HEK293T (cell line): ENCODE measurements at regions not wholly inside any gene's neighbourhood (a gene's known extent, or its start where the extent isn't known, plus 50 kb on each side); places are given as distances from the start of the nearest gene placed in this dataset.

ENCODE experiments used
- CTCF ChIA-PET: fragments of 350-600 bp; formaldehyde crosslinking; extraction: SDS; loops from one replicate; lab custom pipeline; 2021; ENCODE audit warnings: antibody characterized with exemption, inconsistent platforms; lab: Yijun Ruan, JAX
- POLR2A ChIA-PET: fragments of 350-600 bp; formaldehyde crosslinking; extraction: SDS; loops from one replicate; lab custom pipeline; 2020; ENCODE audit warnings: antibody characterized with exemption, inconsistent platforms; lab: Yijun Ruan, JAX
- DNase-seq: peaks from one replicate; pipeline ENCODE4 v3.0.0; 2012; ENCODE audit warnings: mixed read lengths; ENCODE audit errors: extremely low spot score
- ARNT ChIP-seq: fragments of 450-650 bp; IDR thresholded peaks from 2 replicates; pipeline ENCODE4 v1.6.1; 2017; ENCODE audit warnings: mild to moderate bottlenecking
- BHLHE40 ChIP-seq: fragments of 450-650 bp; IDR thresholded peaks from 2 replicates; pipeline ENCODE4 v1.6.1; 2016; ENCODE audit warnings: mild to moderate bottlenecking, moderate library complexity, borderline replicate concordance
- CTBP1 ChIP-seq: fragments of 450-650 bp; IDR thresholded peaks from 2 replicates; pipeline ENCODE4 v1.6.1; 2016; ENCODE audit warnings: borderline replicate concordance
- ELF4 ChIP-seq: fragments of 450-650 bp; IDR thresholded peaks from 2 replicates; pipeline ENCODE4 v1.6.1; 2017; ENCODE audit warnings: antibody characterized with exemption
- FOXA1 ChIP-seq: fragments of 450-650 bp; IDR thresholded peaks from 2 replicates; pipeline ENCODE4 v1.6.1; 2016; ENCODE audit warnings: mild to moderate bottlenecking
- FOXK2 ChIP-seq: fragments of 450-650 bp; IDR thresholded peaks from 2 replicates; pipeline ENCODE4 v1.6.1; 2016; ENCODE audit warnings: mild to moderate bottlenecking
- FOXM1 ChIP-seq: fragments of 450-650 bp; IDR thresholded peaks from 2 replicates; pipeline ENCODE4 v1.6.1; 2017; ENCODE audit warnings: mild to moderate bottlenecking, borderline replicate concordance
- HDGF ChIP-seq: fragments of 450-650 bp; IDR thresholded peaks from 2 replicates; pipeline ENCODE4 v1.6.1; 2017; ENCODE audit warnings: antibody characterized with exemption, borderline replicate concordance
- L3MBTL2 ChIP-seq: fragments of 450-650 bp; conservative IDR thresholded peaks from 2 replicates; pipeline ENCODE4 v1.6.1; 2016; ENCODE audit warnings: mild to moderate bottlenecking
- LEF1 ChIP-seq: fragments of 450-650 bp; IDR thresholded peaks from 2 replicates; pipeline ENCODE4 v1.6.1; 2017; ENCODE audit warnings: mild to moderate bottlenecking, borderline replicate concordance
- NFRKB ChIP-seq: fragments of 450-650 bp; IDR thresholded peaks from 2 replicates; pipeline ENCODE4 v1.6.1; 2016; ENCODE audit warnings: mild to moderate bottlenecking, moderate library complexity
- PKNOX1 ChIP-seq: fragments of 450-650 bp; IDR thresholded peaks from 2 replicates; pipeline ENCODE4 v1.6.1; 2016
- SP1 ChIP-seq: fragments of 450-650 bp; IDR thresholded peaks from 2 replicates; pipeline ENCODE4 v1.6.1; 2017
- SUZ12 ChIP-seq: fragments of 450-650 bp; IDR thresholded peaks from 2 replicates; pipeline ENCODE4 v1.6.1; 2016; ENCODE audit warnings: mild to moderate bottlenecking
- TARDBP ChIP-seq: fragments of 450-650 bp; IDR thresholded peaks from 2 replicates; pipeline ENCODE4 v1.6.1; 2016
- ZNF384 ChIP-seq: fragments of 450-650 bp; IDR thresholded peaks from 2 replicates; pipeline ENCODE4 v1.6.1; 2016

- no peak for DNase-seq
- TF ChIP-seq HDGF = no peak
- TF ChIP-seq BHLHE40 = no peak
- no peak for TF ChIP-seq TARDBP
- TF ChIP-seq SP1 = no peak
- no peak for TF ChIP-seq PKNOX1
- TF ChIP-seq SUZ12 = no peak
- no peak for TF ChIP-seq ARNT
- TF ChIP-seq FOXA1 = no peak
- no peak for TF ChIP-seq ELF4
- TF ChIP-seq LEF1 = no peak
- TF ChIP-seq CTBP1 = no peak
- TF ChIP-seq FOXM1 = no peak
- TF ChIP-seq L3MBTL2 = no peak
- ChIA-PET POLR2A (no interaction called here), CTCF (interaction anchor here (1.0 to 1.1 kb wide), 2 partner anchors 43 to 565 kb away, joined by 3 to 4 read pairs; no protein-coding TSS in a partner anchor)
Measured at GRCh38 chr3:159829539-159830227, 159.0 kb upstream of the IL12A start.

- CTCF ChIA-PET = interaction anchor here (1.0 kb wide), 1 partner anchor 566 kb away, joined by 3 read pairs; no protein-coding TSS in a partner anchor
- POLR2A ChIA-PET = no interaction called here
- TF ChIP-seq SP1 (no peak), FOXM1 (no peak), ELF4 (no peak)
- no peak for DNase-seq
Measured at GRCh38 chr3:159830523-159831154, 158.0 kb upstream of the IL12A start.

- DNase-seq = no peak
- ChIA-PET POLR2A (no interaction called here), CTCF (interaction anchor here (0.8 kb wide), 1 partner anchor 11 kb away, joined by 3 read pairs; no protein-coding TSS in a partner anchor)
- TF ChIP-seq SP1 (no peak), FOXA1 (no peak), PKNOX1 (no peak), FOXM1 (no peak), ZNF384 (no peak), NFRKB (no peak), HDGF (no peak), CTBP1 (no peak), FOXK2 (no peak), ELF4 (no peak), LEF1 (no peak), SUZ12 (no peak), L3MBTL2 (no peak), BHLHE40 (no peak), ARNT (no peak), TARDBP (no peak)
Measured at GRCh38 chr3:159831466-159831865, 157.2 kb upstream of the IL12A start.

GRCh38 chr3:159832024-159832423 is 156.6 kb upstream of the IL12A start:
- TF ChIP-seq ELF4 (no peak), FOXM1 (no peak), HDGF (no peak), FOXK2 (no peak), SP1 (no peak), CTBP1 (no peak), ZNF384 (no peak), FOXA1 (no peak), PKNOX1 (no peak)
- ChIA-PET POLR2A (no interaction called here), CTCF (interaction anchor here (0.8 kb wide), 1 partner anchor 10 kb away, joined by 3 read pairs; no protein-coding TSS in a partner anchor)
- no peak for DNase-seq

GRCh38 chr3:159835126-159835525 is 153.5 kb upstream of the IL12A start:
- no peak for TF ChIP-seq CTBP1
- no peak for TF ChIP-seq L3MBTL2
- TF ChIP-seq SP1 = no peak
- no peak for TF ChIP-seq ARNT
- no peak for TF ChIP-seq BHLHE40
- TF ChIP-seq HDGF = no peak
- TF ChIP-seq TARDBP = no peak
- TF ChIP-seq LEF1 = no peak
- TF ChIP-seq FOXK2 = no peak
- TF ChIP-seq FOXM1 = no peak
- TF ChIP-seq FOXA1 = no peak
- no peak for TF ChIP-seq PKNOX1
- no peak for TF ChIP-seq SUZ12
- TF ChIP-seq ELF4 = no peak
- TF ChIP-seq ZNF384 = no peak
- DNase-seq = no peak
- ChIA-PET POLR2A (no interaction called here), CTCF (no interaction called here)
